SK-N-SH (cell line): ENCODE measurements at regions not wholly inside any gene's neighbourhood (a gene's known extent, or its start where the extent isn't known, plus 50 kb on each side); places are given as distances from the start of the nearest gene placed in this dataset.

Experiments used
- CTCF ChIA-PET: fragments of 300-600, 350-600 bp; formaldehyde crosslinking; extraction: SDS; loops from one replicate; lab custom pipeline; 2021; lab: Yijun Ruan, JAX
- POLR2A ChIA-PET: fragments of 350-600 bp; sonication (Branson Sonifier 250); formaldehyde crosslinking; extraction: SDS; loops from one replicate; lab custom pipeline; 2020; ENCODE audit warnings: antibody characterized with exemption, inconsistent platforms; lab: Yijun Ruan, JAX
- DNase-seq: peaks from one replicate; pipeline ENCODE4 v3.0.0; 2012
- H2AFZ ChIP-seq: fragments of 200-600 bp; sonication (generic); 2 replicates; pipeline ENCODE4 v1.8.1; 2016; ENCODE audit warnings: antibody characterized with exemption, mild to moderate bottlenecking, low read depth
- H3F3A ChIP-seq: fragments of 200-600 bp; sonication (generic); replicated peaks from 2 replicates; pipeline ENCODE3; 2016; ENCODE audit warnings: antibody characterized with exemption, mild to moderate bottlenecking; ENCODE audit not compliant: insufficient read depth
- H3K27ac ChIP-seq, 2 experiments: fragments of 200-500 bp in 1 of 2; fragments of 200-600 bp in 1 of 2; sonication (Bioruptor generic) in 1 of 2; sonication (generic), shearing (Covaris generic) in 1 of 2; 2 replicates each; pipeline versions ENCODE4 v1.5.1 to v1.6.1; 2014 to 2016; ENCODE audit warnings: low read depth in 2 of 2, inconsistent platforms in 1 of 2, low read length in 1 of 2, mild to moderate bottlenecking in 1 of 2, mixed read lengths in 1 of 2
- H3K27me3 ChIP-seq: fragments of 200-600 bp; sonication (generic), shearing (Covaris generic); 2 replicates; pipeline ENCODE4 v1.6.1; 2016; ENCODE audit warnings: mixed run types; ENCODE audit not compliant: insufficient read depth
- H3K36me3 ChIP-seq, 2 experiments: fragments of 200-500 bp in 1 of 2; fragments of 200-600 bp in 1 of 2; sonication (Bioruptor generic) in 1 of 2; sonication (generic) in 1 of 2; replicated peaks in 1 of 2; 2 replicates each; pipeline versions ENCODE3 to v1.5.1; 2014 to 2016; ENCODE audit warnings: low read length in 1 of 2, mild to moderate bottlenecking in 1 of 2; ENCODE audit not compliant: insufficient read depth in 2 of 2, control insufficient read depth in 1 of 2
- H3K4me1 ChIP-seq, 2 experiments: fragments of 200-500 bp in 1 of 2; fragments of 200-600 bp in 1 of 2; sonication (Bioruptor generic) in 1 of 2; sonication (generic), shearing (Covaris generic) in 1 of 2; 2 replicates each; pipeline versions ENCODE4 v1.5.1 to v1.6.1; 2014 to 2016; ENCODE audit warnings: low read depth in 1 of 2, low read length in 1 of 2, mixed run types in 1 of 2; ENCODE audit not compliant: insufficient read depth in 2 of 2, control insufficient read depth in 1 of 2
- H3K4me2 ChIP-seq: fragments of 200-600 bp; sonication (generic), shearing (Covaris generic); 2 replicates; pipeline ENCODE4 v1.6.1; 2017; ENCODE audit warnings: mixed run types
- H3K4me3 ChIP-seq, 2 experiments: fragments of 200-500 bp in 1 of 2; fragments of 200-600 bp in 1 of 2; sonication (Bioruptor generic) in 1 of 2; sonication (generic), shearing (Covaris generic) in 1 of 2; 2 replicates each; pipeline versions ENCODE4 v1.5.1 to v1.8.1; 2014 to 2016; ENCODE audit warnings: low read depth in 2 of 2, inconsistent platforms in 1 of 2, low read length in 1 of 2, mild to moderate bottlenecking in 1 of 2, mixed read lengths in 1 of 2, moderate library complexity in 1 of 2
- H3K79me2 ChIP-seq: fragments of 200-600 bp; sonication (generic); 2 replicates; pipeline ENCODE4 v1.8.1; 2017; ENCODE audit warnings: mild to moderate bottlenecking; ENCODE audit not compliant: insufficient read depth
- H3K9ac ChIP-seq: fragments of 200-600 bp; sonication (generic); 2 replicates; pipeline ENCODE4 v1.6.1; 2017; ENCODE audit warnings: mixed run types
- H3K9me2 ChIP-seq: fragments of 200-600 bp; sonication (generic); 2 replicates; pipeline ENCODE4 v1.6.1; 2017; ENCODE audit warnings: mixed run types
- H3K9me3 ChIP-seq: fragments of 200-600 bp; sonication (generic); 2 replicates; pipeline ENCODE4 v1.6.1; 2017; ENCODE audit warnings: mixed run types, mild to moderate bottlenecking, moderate library complexity
- H4K20me1 ChIP-seq: fragments of 200-600 bp; sonication (generic); 2 replicates; pipeline ENCODE4 v1.6.1; 2017; ENCODE audit warnings: mild to moderate bottlenecking, mixed run types; ENCODE audit not compliant: insufficient read depth
- CHD2 ChIP-seq: fragments of 150-350 bp; IDR thresholded peaks from 2 replicates; pipeline ENCODE4 v1.6.1; 2018; ENCODE audit warnings: low read length; ENCODE audit not compliant: partially characterized antibody
- CTCF ChIP-seq: fragments of 200-600 bp; sonication (generic); IDR thresholded peaks from 2 replicates; pipeline ENCODE4 v1.6.1; 2017; ENCODE audit warnings: antibody characterized with exemption, mild to moderate bottlenecking, moderate library complexity
- GATA2 ChIP-seq: sonication (generic); formaldehyde crosslinking; IDR thresholded peaks from 2 replicates; pipeline ENCODE4 v1.5.0; 2020; ENCODE audit warnings: mild to moderate bottlenecking, missing genetic modification reagents
- MAX ChIP-seq: IDR thresholded peaks from 2 replicates; pipeline ENCODE4 v1.4.0; 2012; ENCODE audit warnings: low read depth
- NFIC ChIP-seq: IDR thresholded peaks from 2 replicates; pipeline ENCODE4 v1.4.0; 2012; ENCODE audit warnings: borderline replicate concordance
- PBX3 ChIP-seq: IDR thresholded peaks from 2 replicates; pipeline ENCODE4; 2012
- POLR2AphosphoS5 ChIP-seq: IDR thresholded peaks from 2 replicates; pipeline ENCODE4 v1.6.1; 2012; ENCODE audit warnings: low read depth, low read length
- RCOR1 ChIP-seq: fragments of 150-350 bp; IDR thresholded peaks from 2 replicates; pipeline ENCODE4 v1.6.1; 2017; ENCODE audit warnings: antibody characterized with exemption, low read length
- RXRA ChIP-seq: IDR thresholded peaks from 2 replicates; pipeline ENCODE4 v1.4.0; 2012; ENCODE audit warnings: low read depth, mild to moderate bottlenecking, borderline replicate concordance
- TAF1 ChIP-seq: IDR thresholded peaks from 2 replicates; pipeline ENCODE4 v1.6.1; 2012; ENCODE audit warnings: low read depth, mild to moderate bottlenecking, low read length, moderate library complexity, borderline replicate concordance
- ZBTB33 ChIP-seq: IDR thresholded peaks from 2 replicates; pipeline ENCODE4 v1.4.0; 2012; ENCODE audit warnings: low read depth, borderline replicate concordance
- WGBS: methylation state at CpG from one replicate; pipeline ENCODE4 v1.1.6; 2017; ENCODE audit warnings: low lambda C conversion rate; 5-methylcytosine and 5-hydroxymethylcytosine counted together

GRCh38 chr13:33610438-33611120 lies 207.4 kb upstream of the RFC3 start:
- Histone ChIP-seq H3K9me3 (no peaks in the 10 kb centered on the region; the same call in 1 of the 2 replicates), H3K4me2 (no peak overlapping the region), H3K4me3 (no peak overlapping the region), H2AFZ (no peak overlapping the region), H3K79me2 (no peaks in the 10 kb centered on the region), H3K9ac (no peak overlapping the region), H3F3A (no peaks in the 10 kb centered on the region), H3K4me1 (peaks cover 0 to 6% of the 10 kb centered on the region in 2 experiments; a peak in 2 of 4 replicates), H3K27ac (no peak overlapping the region), H3K27me3 (no peaks in the 10 kb centered on the region; the same call in 1 of the 2 replicates), H3K36me3 (no peaks in the 10 kb centered on the region), H4K20me1 (no peaks in the 10 kb centered on the region), H3K9me2 (no peaks in the 10 kb centered on the region)
- no peak for TF ChIP-seq MAX
- TF ChIP-seq ZBTB33, result no peak
- TF ChIP-seq GATA2, result no peak
- TF ChIP-seq RXRA, result no peak
- no peak for TF ChIP-seq RCOR1
- no peak for TF ChIP-seq CTCF
- TF ChIP-seq PBX3, result no peak
- no peak for TF ChIP-seq POLR2AphosphoS5
- no peak for TF ChIP-seq TAF1
- TF ChIP-seq NFIC, result no peak
- TF ChIP-seq CHD2, result no peak
- ChIA-PET CTCF (interaction anchor here (1.2 kb wide), 1 partner anchor 19 kb away, joined by 3 read pairs; no protein-coding TSS in a partner anchor), POLR2A (no interaction called here)
- WGBS, result 94% methylated on average over 27 of the region's 27 CpGs
- DNase-seq, result no peak
